CD4-positive, alpha-beta T cell treated with Interleukin-2 at 100 ng/mL for 4 hours (primary cell): ENCODE measurements at regions not wholly inside any gene's neighbourhood (a gene's known extent, or its start where the extent isn't known, plus 50 kb on each side); places are given as distances from the start of the nearest gene placed in this dataset.
A peak's percentile ranks its signal among the peaks of the same experiment; 100 is the strongest.

Experiments
- DNase-seq: peaks from one replicate; pipeline ENCODE4 v3.0.0-alpha.2; 2020; ENCODE audit warnings: low spot score

- no peak for DNase-seq
Observed at GRCh38 chr14:22513066-22513812, 75.8 kb downstream of the DAD1 start.

DNA sequence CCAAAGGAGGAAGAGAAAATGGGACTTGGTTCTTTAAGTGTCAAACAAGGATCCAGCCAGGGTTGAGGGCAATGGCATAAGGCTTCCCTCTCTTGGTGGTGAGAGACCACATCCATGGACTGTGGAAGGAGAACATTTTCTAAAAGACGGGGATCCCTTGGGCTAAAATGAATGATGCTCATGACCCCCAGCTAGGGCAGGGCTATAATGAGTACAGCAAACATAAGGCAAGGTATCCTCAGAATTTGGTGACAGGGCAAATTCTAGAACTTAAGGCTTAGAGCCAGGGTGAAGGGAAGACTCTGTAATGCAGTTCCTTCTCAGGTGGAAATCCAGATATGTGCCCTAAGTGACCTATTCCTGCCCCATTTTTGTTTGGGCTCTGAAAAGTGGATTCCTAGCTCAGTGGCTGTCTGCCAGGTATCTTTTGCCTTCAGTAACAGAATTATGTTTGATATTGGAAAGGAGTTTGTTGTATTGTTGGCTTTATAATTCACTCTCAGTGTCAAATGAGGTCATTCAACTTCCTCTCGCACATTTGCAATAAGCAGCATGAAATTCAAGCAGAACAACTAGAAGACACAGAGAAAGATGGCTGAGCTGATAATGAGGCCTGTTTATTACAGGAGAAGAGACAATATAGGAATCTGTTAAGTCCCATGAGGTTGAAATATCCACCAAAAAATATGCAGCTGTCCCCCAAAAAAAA lies 76.8 kb downstream of the DAD1 start:
- no peak for DNase-seq

DNA sequence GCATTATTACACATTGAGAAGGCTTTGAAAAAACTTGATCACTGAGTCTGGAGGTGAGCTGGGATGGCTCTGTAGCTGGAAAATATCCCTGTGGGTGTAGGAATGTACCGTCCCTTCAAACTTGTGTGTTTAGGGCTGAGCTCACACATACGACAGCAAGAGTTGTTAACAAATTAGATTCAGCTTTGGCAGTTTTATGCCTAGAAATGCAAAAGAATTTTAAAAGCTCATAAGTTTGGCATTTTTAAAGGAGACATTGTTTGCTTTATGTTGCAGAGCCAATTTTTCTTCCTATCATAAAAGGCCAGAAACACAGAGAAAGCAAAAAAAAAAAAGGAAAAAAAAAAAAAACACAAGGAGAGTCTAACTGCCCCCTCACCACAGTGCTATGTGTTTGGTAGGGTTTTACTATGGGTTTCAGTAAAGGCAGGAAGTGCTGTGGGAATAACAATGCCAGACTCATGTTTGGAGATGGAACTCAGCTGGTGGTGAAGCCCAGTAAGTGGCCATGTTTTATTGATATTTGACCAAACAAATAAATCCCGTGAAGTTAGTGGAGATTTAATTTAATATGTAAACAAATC lies 78.4 kb downstream of the DAD1 start:
- DNase-seq, result no peak

- no peak for DNase-seq
Observed at GRCh38 chr14:22509751-22510300, 79.2 kb downstream of the DAD1 start.

DNA sequence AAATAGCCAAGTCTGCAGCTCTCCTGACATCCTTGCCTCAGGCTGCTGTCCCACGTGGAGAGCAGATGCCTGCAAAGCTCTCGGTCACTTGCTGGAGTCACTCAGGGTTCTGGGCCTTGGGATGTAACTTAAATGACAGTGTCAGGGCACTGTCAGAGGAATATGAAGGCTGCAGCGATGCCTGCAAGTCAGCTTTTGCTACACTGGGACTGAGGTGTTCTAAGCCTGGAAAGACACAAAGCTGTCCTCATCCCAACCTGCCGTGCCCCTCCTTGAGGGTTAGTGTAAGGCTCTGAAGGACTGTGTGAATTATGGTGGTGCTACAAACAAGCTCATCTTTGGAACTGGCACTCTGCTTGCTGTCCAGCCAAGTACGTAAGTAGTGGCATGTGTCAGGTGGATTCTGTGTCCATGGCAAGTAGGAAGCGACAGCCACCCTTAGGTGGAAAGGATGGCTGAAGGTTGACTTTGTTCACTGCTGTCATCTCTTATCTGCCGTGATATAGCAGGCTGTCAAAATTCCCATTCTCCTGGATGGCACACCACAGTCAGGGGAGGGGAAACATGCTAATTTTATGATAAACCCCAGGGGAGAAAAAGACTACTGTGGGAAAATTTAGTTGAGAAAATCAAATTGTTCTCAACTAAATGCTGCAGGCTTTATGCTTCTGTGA lies 79.9 kb downstream of the DAD1 start:
- no peak for DNase-seq

DNA sequence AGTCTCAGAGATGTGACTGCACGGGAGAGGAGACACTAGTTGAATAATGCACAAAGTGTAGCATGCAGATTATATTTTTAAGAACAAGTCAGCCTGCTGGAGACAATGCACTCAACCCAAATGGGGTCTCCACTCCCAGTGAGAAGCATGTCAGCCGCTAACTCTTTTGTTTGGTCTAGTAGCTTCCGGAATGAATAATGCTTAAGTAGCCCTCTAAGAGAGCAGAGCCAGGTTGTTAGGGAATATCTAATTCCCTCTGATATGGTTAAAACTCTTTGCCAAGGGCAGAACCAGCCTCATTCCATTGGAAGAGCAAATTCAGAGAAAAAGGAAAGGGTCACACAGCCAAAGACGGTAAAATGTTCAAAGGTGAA lies 80.4 kb downstream of the DAD1 start:
- DNase-seq, result no peak

- no peak for DNase-seq
Observed at GRCh38 chr14:22508150-22508457, 80.9 kb downstream of the DAD1 start.

DNA sequence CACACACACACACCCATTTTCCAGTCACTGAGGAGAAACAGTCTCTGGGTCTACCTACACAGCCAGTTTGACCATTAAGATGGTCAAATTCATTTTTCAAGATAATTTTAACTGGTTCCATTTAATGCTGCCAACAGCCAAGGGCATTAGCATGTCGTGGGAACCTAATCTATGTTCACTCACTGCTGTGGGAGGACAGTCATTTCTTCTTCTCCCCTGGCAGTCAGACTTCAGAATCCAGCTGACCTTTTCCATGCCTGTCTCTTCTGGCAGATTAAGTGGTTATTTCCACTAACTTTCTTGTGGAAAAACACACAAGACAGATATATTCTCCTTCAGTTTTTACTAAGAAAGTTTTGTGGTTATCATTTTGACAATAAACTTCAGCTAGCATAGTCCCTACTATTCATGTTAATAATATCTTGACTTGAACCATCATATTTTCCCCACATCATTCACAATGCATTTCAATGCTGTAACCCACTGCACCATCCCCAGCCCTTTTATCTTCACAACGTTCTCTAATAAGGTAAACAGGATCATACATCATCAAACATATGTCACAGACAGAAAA lies 82.2 kb downstream of the DAD1 start:
- DNase-seq, result no peak

DNA sequence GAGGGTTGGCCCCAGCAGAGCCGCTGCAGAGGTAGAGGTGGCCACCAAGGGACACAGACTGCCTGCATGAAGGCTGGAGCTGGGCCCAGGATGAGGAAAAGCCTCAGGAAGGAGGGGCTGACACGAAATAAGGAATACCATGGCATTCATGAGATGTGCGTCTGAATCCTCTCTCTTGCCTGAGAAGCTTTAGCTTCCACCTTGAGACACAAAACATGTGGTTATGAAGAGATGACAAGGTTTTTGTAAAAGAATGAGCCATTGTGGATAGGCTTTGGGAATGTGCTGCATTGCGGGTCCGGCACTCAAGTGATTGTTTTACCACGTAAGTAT lies 82.7 kb downstream of the DAD1 start:
- DNase-seq, result no peak

GRCh38 chr14:22505697-22506377 lies 83.2 kb downstream of the DAD1 start:
- peak; percentile 69 for DNase-seq

DNA sequence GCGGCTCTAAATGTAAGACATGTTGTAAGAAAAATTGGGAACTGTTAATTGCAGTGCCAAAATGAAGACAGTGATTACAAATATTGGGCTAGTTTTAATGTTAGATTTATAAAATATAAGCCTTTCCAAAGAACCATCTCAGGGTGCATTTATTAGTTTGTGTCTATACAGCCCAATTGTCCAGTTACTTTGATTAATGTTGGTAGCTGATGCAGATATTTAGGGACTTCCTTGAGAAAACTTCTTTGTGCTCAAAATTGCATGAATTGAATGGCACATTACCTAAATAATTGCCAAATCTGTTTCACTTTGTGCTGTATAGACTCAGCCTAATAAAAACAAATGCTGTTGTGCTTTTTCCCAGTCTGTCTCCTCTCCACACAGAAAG lies 83.7 kb downstream of the DAD1 start:
- DNase-seq, result no peak

- DNase-seq, result no peak
Observed at GRCh38 chr14:22502551-22502950, 86.5 kb downstream of the DAD1 start.

- no peak for DNase-seq
Observed at GRCh38 chr14:22502007-22502406, 87.0 kb downstream of the DAD1 start.

DNA sequence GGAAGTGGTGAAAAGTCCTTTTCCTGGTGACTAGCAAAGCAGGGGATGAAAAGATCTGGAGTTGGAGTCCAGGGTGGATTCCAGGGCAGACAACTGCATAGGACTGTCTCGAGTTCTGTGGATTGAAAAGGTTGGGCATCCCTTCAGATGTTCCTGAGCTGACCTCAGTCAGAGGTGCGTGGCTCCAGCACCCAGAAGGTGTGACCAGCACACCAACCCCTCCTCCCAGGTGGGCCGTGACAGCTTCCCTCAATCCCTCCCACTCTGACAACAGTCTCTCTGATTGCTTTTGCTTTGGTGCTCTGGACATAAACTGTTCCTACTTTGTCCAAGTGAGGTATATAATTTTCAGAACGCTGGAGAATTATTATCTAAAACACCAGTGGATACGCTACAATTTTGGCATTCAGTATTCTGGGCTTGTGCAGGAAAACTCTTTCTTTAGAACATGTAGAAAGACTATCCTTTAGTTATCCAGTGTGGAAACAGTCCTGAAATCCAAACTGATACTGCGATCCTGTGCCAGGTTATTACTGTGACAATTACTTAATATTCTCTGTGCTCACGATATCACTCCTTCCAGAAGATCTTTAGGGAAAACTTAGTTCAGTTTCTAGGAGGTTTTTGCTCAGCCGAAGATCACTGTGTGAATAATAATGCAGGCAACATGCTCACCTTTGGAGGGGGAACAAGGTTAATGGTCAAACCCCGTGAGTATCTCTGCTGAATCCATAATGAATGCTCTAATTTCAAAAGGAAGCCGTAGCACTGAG lies 87.9 kb downstream of the DAD1 start:
- no peak for DNase-seq

GRCh38 chr14:22500525-22500924 lies 88.5 kb downstream of the DAD1 start:
- no peak for DNase-seq

DNA sequence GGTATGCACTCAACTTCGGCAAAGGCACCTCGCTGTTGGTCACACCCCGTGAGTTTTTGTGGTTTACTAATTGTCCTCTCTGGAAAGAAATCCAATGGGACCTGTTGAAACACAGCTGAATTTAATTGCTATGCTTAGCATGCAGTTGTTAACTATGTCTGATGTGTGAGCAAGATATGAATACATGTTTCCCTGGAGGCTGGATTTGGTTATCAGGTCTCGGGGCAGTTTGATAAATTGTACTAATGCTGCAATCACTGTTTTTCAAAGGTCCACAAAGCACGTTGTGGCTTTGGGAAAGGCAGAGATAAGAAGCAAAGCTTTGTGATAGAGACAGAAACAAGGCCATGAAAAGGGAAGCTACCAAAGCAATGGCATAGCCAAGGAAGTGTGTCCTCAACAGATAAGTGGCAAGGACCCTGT lies 91.3 kb downstream of the DAD1 start:
- no peak for DNase-seq

DNA sequence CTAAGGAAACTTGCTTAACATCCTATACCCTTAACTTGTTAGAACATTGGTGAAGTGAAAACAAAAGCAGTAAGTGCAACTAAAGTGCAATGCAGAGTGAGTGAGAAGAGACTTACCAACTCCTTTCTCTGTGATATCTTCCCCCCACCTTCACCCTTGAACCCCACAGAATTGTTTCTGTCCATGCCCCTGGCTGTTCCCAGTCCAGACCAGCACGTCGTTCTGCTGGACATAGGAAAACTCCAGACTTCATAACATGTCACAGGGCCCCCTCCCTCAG lies 91.9 kb downstream of the DAD1 start:
- no peak for DNase-seq

GRCh38 chr14:22494486-22495135 lies 94.4 kb downstream of the DAD1 start:
- DNase-seq, result no peak

DNA sequence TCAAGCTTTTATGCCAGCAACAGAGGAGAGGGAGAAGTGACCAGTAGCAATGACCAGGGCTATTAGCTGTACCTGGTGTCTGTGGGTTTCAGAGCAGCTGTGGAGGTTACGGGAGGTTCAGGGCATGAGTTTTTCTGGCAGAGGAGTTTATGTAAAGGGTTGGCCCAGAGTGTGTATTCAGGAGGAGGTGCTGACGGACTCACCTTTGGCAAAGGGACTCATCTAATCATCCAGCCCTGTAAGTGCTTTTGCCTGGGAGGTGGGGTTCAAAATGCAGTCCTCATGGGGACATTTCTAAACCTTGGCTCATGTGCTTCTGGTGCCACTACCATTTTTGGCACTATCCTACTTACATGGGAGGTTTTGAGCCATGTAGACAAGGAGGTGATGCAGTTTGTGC lies 95.3 kb downstream of the DAD1 start:
- DNase-seq, result no peak

GRCh38 chr14:22492622-22493542 lies 96.1 kb downstream of the DAD1 start:
- DNase-seq, result no peak
